ENCODE measurements at regions not wholly inside any gene's neighbourhood (a gene's known extent, or its start where the extent isn't known, plus 50 kb on each side); places are given as distances from the start of the nearest gene placed in this dataset.
"Not testable (repeated sequence)": the region's sequence is repeated elsewhere in the genome, so short reads cannot be mapped to it uniquely, and the experiment has no call there.

DNA sequence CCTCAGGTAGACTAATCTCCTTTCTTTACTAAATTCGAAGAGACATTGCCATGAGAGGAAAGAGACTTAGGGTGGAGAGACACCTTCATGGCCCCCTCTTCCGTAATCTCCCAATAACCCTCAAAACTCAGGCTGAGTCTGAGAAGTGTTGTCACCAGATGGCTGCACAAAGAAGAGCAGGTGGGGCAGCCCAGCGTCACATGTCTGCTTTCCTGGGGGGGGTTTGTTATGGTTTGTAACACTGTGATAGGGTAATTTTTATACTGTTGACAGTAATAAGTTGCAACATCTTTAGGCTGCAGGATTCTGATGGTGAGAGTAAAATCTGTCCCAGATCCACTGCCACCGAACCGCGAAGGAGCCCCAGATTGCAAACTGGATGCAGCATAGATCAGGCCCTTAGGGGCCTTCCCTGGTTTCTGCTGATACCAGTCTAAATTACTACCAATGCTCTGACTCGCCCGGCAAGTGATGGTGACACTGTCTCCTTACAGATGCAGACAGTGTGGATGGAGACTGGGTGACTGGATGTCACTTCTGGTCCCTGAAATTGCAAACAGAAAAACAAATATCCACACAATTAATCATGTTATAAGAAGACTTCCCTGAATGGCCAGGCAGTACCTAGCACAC is 595.1 kb downstream of the RPIA start:
- TF ChIP-seq, protein P1, sequence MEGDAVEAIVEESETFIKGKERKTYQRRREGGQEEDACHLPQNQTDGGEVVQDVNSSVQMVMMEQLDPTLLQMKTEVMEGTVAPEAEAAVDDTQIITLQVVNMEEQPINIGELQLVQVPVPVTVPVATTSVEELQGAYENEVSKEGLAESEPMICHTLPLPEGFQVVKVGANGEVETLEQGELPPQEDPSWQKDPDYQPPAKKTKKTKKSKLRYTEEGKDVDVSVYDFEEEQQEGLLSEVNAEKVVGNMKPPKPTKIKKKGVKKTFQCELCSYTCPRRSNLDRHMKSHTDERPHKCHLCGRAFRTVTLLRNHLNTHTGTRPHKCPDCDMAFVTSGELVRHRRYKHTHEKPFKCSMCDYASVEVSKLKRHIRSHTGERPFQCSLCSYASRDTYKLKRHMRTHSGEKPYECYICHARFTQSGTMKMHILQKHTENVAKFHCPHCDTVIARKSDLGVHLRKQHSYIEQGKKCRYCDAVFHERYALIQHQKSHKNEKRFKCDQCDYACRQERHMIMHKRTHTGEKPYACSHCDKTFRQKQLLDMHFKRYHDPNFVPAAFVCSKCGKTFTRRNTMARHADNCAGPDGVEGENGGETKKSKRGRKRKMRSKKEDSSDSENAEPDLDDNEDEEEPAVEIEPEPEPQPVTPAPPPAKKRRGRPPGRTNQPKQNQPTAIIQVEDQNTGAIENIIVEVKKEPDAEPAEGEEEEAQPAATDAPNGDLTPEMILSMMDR (IDR thresholded peaks at IDR 0.05; ENCODE audit: insufficient read depth, low read length) = not testable (repeated sequence)
- TF ChIP-seq POLR2AphosphoS5 (IDR thresholded peaks at IDR 0.05; ENCODE audit: low read depth) = not testable (repeated sequence)

All from HL-60 (cell line).